ENCODE measurements at regions not wholly inside any gene's neighbourhood (a gene's known extent, or its start where the extent isn't known, plus 50 kb on each side); places are given as distances from the start of the nearest gene placed in this dataset.

DNA sequence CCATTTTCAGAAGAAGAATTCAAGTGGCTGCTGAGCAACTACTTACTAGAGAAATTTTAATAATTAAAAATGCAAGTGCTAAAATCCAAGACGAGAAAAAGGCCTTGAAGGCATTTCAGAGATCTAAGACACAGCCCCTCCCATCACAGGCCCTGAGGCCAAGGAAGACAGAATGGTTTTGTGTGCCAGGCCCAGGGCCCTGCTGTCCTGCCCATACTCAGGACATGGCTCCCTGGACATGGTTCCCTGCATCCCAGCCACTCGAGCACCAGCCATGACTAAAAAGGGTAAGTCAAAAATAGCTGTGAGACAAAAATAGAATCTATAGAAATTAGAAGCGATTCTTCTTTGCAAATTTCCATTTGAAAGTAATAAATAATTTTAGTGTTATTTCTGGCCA, 364.9 kb downstream of the COL12A1 start:
- no peak overlapping the region for H3K27ac ChIP-seq
- H3K36me3 ChIP-seq, result no peaks in the 10 kb centered on the region
- peaks cover 6 to 12% of the 10 kb centered on the region in 2 donors for H3K9me3 ChIP-seq
- intact Hi-C loops (cut with DNase I; ENCODE audit: low total_unique reads), result no loop called here
- H3K4me1 ChIP-seq, result no peaks in the 10 kb centered on the region
- DNase-seq (ENCODE audit: low spot score in 2 of 2), result no peak
- H3K27me3 ChIP-seq, result no peaks in the 10 kb centered on the region
- H3K4me3 ChIP-seq, result no peak overlapping the region
- TF ChIP-seq, protein P1, sequence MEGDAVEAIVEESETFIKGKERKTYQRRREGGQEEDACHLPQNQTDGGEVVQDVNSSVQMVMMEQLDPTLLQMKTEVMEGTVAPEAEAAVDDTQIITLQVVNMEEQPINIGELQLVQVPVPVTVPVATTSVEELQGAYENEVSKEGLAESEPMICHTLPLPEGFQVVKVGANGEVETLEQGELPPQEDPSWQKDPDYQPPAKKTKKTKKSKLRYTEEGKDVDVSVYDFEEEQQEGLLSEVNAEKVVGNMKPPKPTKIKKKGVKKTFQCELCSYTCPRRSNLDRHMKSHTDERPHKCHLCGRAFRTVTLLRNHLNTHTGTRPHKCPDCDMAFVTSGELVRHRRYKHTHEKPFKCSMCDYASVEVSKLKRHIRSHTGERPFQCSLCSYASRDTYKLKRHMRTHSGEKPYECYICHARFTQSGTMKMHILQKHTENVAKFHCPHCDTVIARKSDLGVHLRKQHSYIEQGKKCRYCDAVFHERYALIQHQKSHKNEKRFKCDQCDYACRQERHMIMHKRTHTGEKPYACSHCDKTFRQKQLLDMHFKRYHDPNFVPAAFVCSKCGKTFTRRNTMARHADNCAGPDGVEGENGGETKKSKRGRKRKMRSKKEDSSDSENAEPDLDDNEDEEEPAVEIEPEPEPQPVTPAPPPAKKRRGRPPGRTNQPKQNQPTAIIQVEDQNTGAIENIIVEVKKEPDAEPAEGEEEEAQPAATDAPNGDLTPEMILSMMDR (IDR thresholded peaks at IDR 0.05), result no peak
- no peak for TF ChIP-seq POLR2A (IDR thresholded peaks at IDR 0.05)
- no peak for TF ChIP-seq POLR2AphosphoS5 (IDR thresholded peaks at IDR 0.05)

DNA sequence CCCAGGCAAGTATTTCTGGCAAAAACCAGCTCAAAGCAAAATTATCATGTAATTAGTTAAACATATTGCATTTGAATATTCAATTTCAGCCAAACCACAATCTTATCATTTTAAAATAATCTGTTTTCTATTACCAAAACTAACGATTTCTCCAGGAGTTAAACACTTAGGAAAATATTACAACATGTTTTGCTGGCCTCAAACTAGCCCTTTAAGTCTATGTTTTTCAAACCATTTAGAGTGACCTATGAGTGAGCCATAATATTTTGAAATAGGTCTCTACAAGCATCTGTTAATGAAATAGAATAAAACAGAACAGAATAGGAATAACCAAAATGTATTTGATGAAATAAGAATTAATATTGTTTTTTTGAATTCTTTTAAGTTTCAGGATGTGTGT, 370.9 kb downstream of the COL12A1 start:
- intact Hi-C loops (cut with DNase I; ENCODE audit: low total_unique reads), result no loop called here
- TF ChIP-seq POLR2AphosphoS5 (IDR thresholded peaks at IDR 0.05) (no peak), POLR2A (IDR thresholded peaks at IDR 0.05) (no peak)
- TF ChIP-seq, protein P1 (IDR thresholded peaks at IDR 0.05), result no peak
- Histone ChIP-seq H3K27me3 (no peaks in the 10 kb centered on the region), H3K36me3 (no peaks in the 10 kb centered on the region), H3K9me3 (no peaks in the 10 kb centered on the region), H3K27ac (no peak overlapping the region), H3K4me1 (no peaks in the 10 kb centered on the region), H3K4me3 (no peak overlapping the region)
- DNase-seq (ENCODE audit: low spot score in 2 of 2), result no peak

DNA sequence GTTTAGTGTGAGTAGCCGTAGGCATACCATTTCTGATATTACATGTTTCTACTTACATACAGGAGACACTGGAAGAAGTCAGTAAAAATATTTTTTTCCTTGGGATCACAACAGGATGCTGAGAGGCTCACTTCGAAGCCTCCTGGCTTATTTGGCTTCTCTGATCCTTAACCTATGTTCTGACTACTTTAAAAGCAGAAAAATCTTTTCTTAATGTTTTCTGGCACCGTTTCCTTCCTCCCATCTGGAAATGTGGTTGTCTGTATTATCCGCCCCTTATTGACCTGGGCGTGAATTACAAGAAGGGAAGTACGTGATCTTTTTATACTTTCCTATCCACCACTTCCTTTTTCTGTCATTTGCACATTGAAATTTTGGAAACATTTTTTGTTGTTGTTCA, 379.6 kb downstream of the COL12A1 start:
- TF ChIP-seq, protein P1 (IDR thresholded peaks at IDR 0.05), result no peak
- no peak for TF ChIP-seq POLR2A (IDR thresholded peaks at IDR 0.05)
- no peak for TF ChIP-seq POLR2AphosphoS5 (IDR thresholded peaks at IDR 0.05)
- Histone ChIP-seq H3K4me3 (no peak overlapping the region), H3K4me1 (no peaks in the 10 kb centered on the region), H3K27me3 (no peaks in the 10 kb centered on the region), H3K9me3 (peaks cover 0 to 9% of the 10 kb centered on the region in 2 donors), H3K36me3 (no peaks in the 10 kb centered on the region), H3K27ac (peak overlapping the region in 1 of 2 donors; percentile 14)
- intact Hi-C loops (cut with DNase I; ENCODE audit: low total_unique reads), result no loop called here
- no peak for DNase-seq (ENCODE audit: low spot score in 2 of 2)

DNA sequence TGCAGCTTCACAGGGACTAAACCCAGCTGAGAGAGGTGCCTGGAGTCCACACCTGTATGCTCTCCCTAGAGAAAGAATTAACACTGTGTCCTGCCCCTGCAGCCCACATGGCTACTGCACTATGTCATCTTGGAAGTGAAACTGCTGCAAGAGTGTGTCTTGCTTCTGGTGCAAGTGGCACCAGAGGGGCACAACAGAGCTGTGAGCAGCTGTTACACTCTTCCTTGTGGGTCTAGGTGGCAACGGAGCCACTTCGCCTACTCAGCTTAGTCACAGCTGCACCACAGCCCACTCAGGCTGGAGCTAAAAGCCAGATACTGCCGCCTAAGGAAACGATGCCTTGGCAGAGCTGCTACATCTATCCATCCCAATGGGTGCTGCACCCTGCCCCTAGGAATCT, 391.4 kb downstream of the COL12A1 start:
- intact Hi-C loops (cut with DNase I; ENCODE audit: low total_unique reads), result no loop called here
- Histone ChIP-seq H3K27ac (no peak overlapping the region), H3K4me3 (no peak overlapping the region), H3K36me3 (no peaks in the 10 kb centered on the region), H3K4me1 (no peaks in the 10 kb centered on the region), H3K9me3 (peaks cover 8 to 9% of the 10 kb centered on the region in 2 donors), H3K27me3 (no peaks in the 10 kb centered on the region)
- TF ChIP-seq POLR2A (IDR thresholded peaks at IDR 0.05) (no peak), POLR2AphosphoS5 (IDR thresholded peaks at IDR 0.05) (no peak)
- TF ChIP-seq, protein P1 (IDR thresholded peaks at IDR 0.05), result no peak
- DNase-seq (ENCODE audit: low spot score in 2 of 2), result no peak

DNA sequence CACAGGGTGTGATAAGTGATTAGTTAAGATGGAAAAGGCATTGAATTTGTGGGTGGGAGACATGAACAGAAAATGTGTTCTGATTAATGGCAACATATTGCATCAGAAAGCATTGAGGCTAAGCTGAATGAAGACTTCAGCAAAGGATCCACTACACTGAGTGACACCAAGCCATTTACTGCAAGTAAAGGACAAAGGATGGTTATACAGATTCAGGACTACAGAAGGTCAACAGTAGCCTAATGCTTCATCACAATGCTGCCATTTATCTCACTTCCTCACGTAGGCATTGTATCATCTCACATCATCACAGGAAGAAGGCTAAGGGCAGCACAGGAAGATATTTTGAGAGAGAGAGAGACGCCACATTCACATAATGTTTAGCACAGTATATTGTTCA, 398.2 kb downstream of the COL12A1 start:
- intact Hi-C loops (cut with DNase I; ENCODE audit: low total_unique reads), result no loop called here
- TF ChIP-seq POLR2AphosphoS5 (IDR thresholded peaks at IDR 0.05), result no peak
- TF ChIP-seq, protein P1 (IDR thresholded peaks at IDR 0.05), result no peak
- no peak for TF ChIP-seq POLR2A (IDR thresholded peaks at IDR 0.05)
- DNase-seq (ENCODE audit: low spot score in 2 of 2), result no peak
- H3K27me3 ChIP-seq, result no peaks in the 10 kb centered on the region
- H3K4me3 ChIP-seq, result no peak overlapping the region
- no peak overlapping the region for H3K27ac ChIP-seq
- no peaks in the 10 kb centered on the region for H3K36me3 ChIP-seq
- H3K4me1 ChIP-seq, result no peaks in the 10 kb centered on the region
- no peaks in the 10 kb centered on the region for H3K9me3 ChIP-seq

All from breast epithelium (tissue), 4 donors.